Activated T-helper 1 cell treated with anti-CD3 and anti-CD28 coated beads, Interleukin-12 subunit alpha, Interleukin-12 subunit beta, Interleukin-2, Interleukin-4 antibody, amounts not matched to agents 30 ng/mL and 10 ng/mL and 1 ng/mL, durations not matched to agents 14 hours and 24 hours and 36 hours (primary cell): ENCODE measurements at regions not wholly inside any gene's neighbourhood (a gene's known extent, or its start where the extent isn't known, plus 50 kb on each side); places are given as distances from the start of the nearest gene placed in this dataset.

ENCODE experiments used
- DNase-seq: peaks from one replicate; pipeline ENCODE4 v3.0.0; 2021; ENCODE audit warnings: low spot score
- H3K27ac Mint-ChIP-seq: one replicate; pipeline ENCODE4 v1.8.0; 2021; ENCODE audit warnings: mild to moderate bottlenecking, mixed read lengths
- H3K27me3 Mint-ChIP-seq: one replicate; pipeline ENCODE4 v1.8.0; 2022; ENCODE audit warnings: mild to moderate bottlenecking, moderate library complexity, mixed read lengths; ENCODE audit not compliant: insufficient read depth
- H3K36me3 Mint-ChIP-seq: one replicate; pipeline ENCODE4 v1.8.0; 2021; ENCODE audit warnings: low read depth, mixed read lengths
- H3K4me1 Mint-ChIP-seq: one replicate; pipeline ENCODE4 v1.8.0; 2021; ENCODE audit warnings: low read depth, mixed read lengths
- H3K4me3 Mint-ChIP-seq: one replicate; pipeline ENCODE4 v1.8.0; 2021; ENCODE audit warnings: mild to moderate bottlenecking, moderate library complexity, mixed read lengths
- H3K9me3 Mint-ChIP-seq: one replicate; pipeline ENCODE4 v1.8.0; 2021; ENCODE audit warnings: mixed read lengths
- intact Hi-C: fragments of 100-400 bp; cut with micrococcal nuclease; formaldehyde crosslinking; loops from one replicate; pipeline ENCODE4 v1.15.1; 2024

DNA sequence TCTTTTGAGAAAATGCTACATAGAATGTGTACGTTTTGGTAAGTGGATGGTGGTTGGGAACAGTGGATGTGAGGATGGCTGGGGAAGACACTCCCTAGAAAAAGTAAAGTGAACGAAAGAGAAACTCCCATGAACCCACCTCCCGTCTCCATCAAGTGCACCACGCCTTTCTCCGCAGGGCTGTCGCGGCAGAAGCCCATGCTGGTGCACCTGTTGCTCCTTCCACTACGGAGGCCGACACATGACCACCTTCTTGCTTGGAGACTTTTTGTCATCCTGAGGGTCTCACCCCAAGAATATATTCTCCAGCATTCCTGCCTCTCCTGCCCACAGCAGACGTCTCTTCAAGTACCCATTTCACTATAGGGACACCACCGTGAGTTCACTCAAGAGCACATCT, 630.4 kb upstream of the PFKP start:
- H3K4me3 Mint-ChIP-seq, result no peak overlapping the region
- no peaks in the 10 kb centered on the region for H3K27me3 Mint-ChIP-seq
- no peaks in the 10 kb centered on the region for H3K4me1 Mint-ChIP-seq
- no peak overlapping the region for H3K27ac Mint-ChIP-seq
- no peaks in the 10 kb centered on the region for H3K9me3 Mint-ChIP-seq
- intact Hi-C loops, result no loop called here
- DNase-seq, result no peak
- H3K36me3 Mint-ChIP-seq, result no peaks in the 10 kb centered on the region

GRCh38 chr10:2431961-2432360, 635.4 kb upstream of the PFKP start:
- Mint-ChIP-seq H3K4me1 (no peaks in the 10 kb centered on the region), H3K9me3 (no peaks in the 10 kb centered on the region), H3K27ac (no peak overlapping the region), H3K4me3 (no peak overlapping the region), H3K27me3 (no peaks in the 10 kb centered on the region), H3K36me3 (no peaks in the 10 kb centered on the region)
- DNase-seq, result no peak
- intact Hi-C loops, result no loop called here

DNA sequence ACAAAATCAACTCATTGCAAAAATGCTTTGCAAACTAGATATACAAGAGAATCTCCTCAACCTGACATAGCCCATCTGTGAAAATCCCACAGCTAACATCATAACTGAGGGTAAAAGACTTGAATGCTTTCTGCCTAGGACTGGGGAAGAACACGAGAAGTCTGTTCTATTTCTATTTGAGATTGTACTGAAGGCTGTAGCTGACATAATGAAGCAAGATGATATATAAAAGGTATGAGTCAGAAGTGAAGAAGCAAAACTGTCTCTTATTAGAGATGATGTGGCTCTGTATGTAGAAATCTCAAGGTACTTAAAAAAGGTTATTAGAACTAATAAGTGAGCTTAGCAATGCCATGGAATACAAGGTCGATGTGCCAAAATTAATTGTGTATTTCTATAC, 639.9 kb upstream of the PFKP start:
- Mint-ChIP-seq H3K4me3 (no peak overlapping the region), H3K27me3 (no peaks in the 10 kb centered on the region), H3K27ac (no peak overlapping the region), H3K9me3 (no peaks in the 10 kb centered on the region), H3K4me1 (no peaks in the 10 kb centered on the region), H3K36me3 (no peaks in the 10 kb centered on the region)
- intact Hi-C loops, result no loop called here
- no peak for DNase-seq

DNA sequence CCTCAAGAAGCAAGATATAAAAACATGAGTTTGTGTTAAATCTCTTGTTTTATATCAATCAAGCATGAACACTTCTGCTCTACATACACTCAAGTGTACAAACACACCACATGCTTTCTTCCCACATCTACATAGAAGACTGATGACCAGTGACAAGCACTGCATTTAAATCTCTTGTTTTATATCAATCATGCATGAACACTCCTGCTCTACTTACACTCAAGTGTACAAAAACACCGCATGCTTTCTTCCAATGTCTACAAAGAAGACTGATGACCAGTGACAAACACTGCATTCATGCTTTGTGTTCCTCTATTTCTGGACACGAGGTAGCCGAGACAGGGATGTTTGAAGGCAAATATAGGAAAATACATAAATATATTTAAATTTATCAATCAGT, 642.0 kb upstream of the PFKP start:
- Mint-ChIP-seq H3K4me3 (no peak overlapping the region), H3K36me3 (no peaks in the 10 kb centered on the region), H3K27me3 (no peaks in the 10 kb centered on the region), H3K9me3 (no peaks in the 10 kb centered on the region), H3K27ac (no peak overlapping the region), H3K4me1 (no peaks in the 10 kb centered on the region)
- DNase-seq, result no peak
- intact Hi-C loops, result no loop called here

DNA sequence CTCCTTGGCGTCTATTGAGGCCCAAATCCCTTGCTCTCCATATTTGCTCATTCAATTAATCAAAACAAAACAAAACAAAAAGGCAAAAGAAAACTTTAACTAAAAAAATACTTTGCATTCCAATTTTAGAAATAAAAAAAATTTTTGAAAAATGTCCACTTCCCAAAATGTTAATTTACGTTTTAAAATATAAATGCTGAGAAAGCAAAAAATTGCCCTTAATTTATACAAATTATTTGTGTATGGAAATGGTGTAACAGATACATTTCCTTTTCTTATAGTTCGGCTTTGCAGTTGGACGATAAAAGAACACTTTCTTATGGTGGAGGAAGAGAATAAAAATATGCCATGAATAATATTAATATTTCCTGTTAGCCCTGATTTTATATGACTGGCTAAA, 652.8 kb upstream of the PFKP start:
- DNase-seq, result no peak
- Mint-ChIP-seq H3K27me3 (no peaks in the 10 kb centered on the region), H3K9me3 (peaks cover 2% of the 10 kb centered on the region), H3K36me3 (no peaks in the 10 kb centered on the region), H3K27ac (no peak overlapping the region), H3K4me3 (no peak overlapping the region), H3K4me1 (no peaks in the 10 kb centered on the region)
- intact Hi-C loops, result no loop called here

DNA sequence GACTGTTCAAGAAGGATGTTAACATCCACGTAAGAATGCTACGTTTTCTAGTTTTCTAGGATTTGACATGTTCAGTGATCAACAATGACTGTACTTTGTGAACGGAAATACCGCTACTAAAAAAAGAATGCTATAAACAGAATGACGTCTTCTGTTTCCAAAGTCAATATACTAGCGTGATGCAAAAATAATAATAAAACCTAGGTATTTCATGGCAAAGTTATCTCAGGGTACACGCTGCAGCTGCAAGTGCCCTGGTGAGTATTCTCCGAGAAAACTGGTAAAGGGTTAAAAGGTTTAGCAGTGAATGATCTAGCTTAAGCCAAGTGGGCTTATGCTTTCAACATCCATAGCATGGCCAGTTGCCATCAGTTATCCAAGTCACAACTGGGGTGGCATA, 653.3 kb upstream of the PFKP start:
- Mint-ChIP-seq H3K4me3 (no peak overlapping the region), H3K27ac (no peak overlapping the region), H3K27me3 (no peaks in the 10 kb centered on the region), H3K9me3 (peaks cover 2% of the 10 kb centered on the region), H3K4me1 (no peaks in the 10 kb centered on the region), H3K36me3 (no peaks in the 10 kb centered on the region)
- intact Hi-C loops, result no loop called here
- no peak for DNase-seq

DNA sequence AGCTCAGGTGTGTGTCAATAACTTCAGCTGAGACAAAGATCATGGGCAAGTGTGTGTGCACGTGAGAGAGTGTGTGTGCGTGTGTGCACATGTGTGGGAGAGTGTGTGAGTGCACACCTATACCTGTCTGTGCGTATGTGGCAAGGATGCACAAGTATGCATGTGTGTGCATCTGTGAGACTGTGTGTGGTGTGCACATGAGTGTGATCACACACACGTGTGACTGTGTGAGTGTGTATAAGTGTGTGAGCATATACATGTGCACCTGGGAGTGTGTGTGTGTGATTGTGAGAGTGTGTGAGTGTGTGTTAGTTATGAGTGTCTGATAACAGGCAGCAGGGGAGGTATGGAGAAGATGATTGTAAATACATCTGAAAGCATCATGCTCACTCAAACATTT, 657.3 kb upstream of the PFKP start:
- DNase-seq, result no peak
- Mint-ChIP-seq H3K36me3 (no peaks in the 10 kb centered on the region), H3K27ac (no peak overlapping the region), H3K4me1 (no peaks in the 10 kb centered on the region), H3K9me3 (peaks cover 2% of the 10 kb centered on the region), H3K27me3 (no peaks in the 10 kb centered on the region), H3K4me3 (no peak overlapping the region)
- intact Hi-C loops, result no loop called here

- no peak overlapping the region for H3K27ac Mint-ChIP-seq
- H3K9me3 Mint-ChIP-seq, result no peaks in the 10 kb centered on the region
- no peak overlapping the region for H3K4me3 Mint-ChIP-seq
- no peak for DNase-seq
- intact Hi-C loops, result no loop called here
- no peaks in the 10 kb centered on the region for H3K27me3 Mint-ChIP-seq
- no peaks in the 10 kb centered on the region for H3K4me1 Mint-ChIP-seq
- no peaks in the 10 kb centered on the region for H3K36me3 Mint-ChIP-seq
Observed at GRCh38 chr10:2401459-2401858, 664.1 kb upstream of the ADARB2 start.

DNA sequence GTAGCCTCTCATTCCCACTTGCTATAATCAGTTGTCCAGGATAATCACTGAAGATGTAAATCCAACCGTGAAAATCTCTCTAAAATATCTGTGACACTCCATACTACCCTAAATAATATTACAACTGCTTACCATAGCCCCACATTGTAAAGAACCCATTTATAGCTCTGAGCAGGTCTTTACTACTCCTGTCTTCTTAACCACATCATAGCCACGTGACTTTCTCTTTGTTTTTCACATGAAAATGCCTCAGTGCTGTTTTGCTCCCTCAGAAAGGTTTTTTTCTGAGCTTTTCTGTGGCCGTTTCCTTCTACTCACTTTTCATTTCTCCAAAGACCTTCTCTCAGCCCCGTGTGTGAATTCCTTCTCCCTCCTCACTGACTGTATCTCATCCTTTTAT, 662.2 kb upstream of the ADARB2 start:
- no peaks in the 10 kb centered on the region for H3K27me3 Mint-ChIP-seq
- intact Hi-C loops, result no loop called here
- H3K27ac Mint-ChIP-seq, result no peak overlapping the region
- no peak overlapping the region for H3K4me3 Mint-ChIP-seq
- H3K36me3 Mint-ChIP-seq, result no peaks in the 10 kb centered on the region
- H3K9me3 Mint-ChIP-seq, result no peaks in the 10 kb centered on the region
- DNase-seq, result no peak
- H3K4me1 Mint-ChIP-seq, result no peaks in the 10 kb centered on the region

DNA sequence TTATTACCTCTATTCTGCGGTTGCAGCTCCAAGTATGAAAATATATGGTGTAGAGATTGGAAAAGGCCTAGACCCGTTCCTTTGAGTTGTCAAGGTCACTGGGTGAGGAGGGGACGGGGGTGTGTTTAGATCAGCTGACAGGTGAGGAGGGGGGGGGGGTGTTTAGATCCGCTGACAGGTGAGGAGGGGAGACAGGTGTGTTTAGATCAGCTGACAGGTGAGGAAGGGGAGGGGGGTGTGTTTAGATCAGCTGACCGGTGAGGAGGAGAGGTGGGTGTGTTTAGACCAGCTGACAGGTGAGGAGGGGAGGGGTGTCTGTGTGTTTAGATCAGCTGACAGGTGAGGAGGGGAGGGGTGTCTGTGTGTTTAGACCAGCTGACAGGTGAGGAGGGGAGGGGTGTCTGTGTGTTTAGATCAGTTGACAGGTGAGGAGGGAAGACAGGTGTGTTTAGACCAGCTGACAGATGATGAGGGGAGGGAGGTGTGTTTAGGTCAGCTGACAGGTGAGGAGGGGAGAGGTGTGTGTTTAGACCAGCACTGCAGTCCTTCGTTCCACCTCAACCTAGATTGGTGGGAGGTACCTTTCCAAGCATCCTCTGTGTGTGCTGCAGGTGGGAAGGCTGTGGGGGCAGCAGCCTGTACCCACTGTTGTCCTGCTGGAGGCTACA, 655.0 kb upstream of the ADARB2 start:
- no peaks in the 10 kb centered on the region for H3K27me3 Mint-ChIP-seq
- H3K27ac Mint-ChIP-seq, result no peak overlapping the region
- intact Hi-C loops, result no loop called here

GRCh38 chr10:2387672-2388071, 650.3 kb upstream of the ADARB2 start:
- intact Hi-C loops, result no loop called here
- no peak for DNase-seq
- Mint-ChIP-seq H3K4me1 (no peaks in the 10 kb centered on the region), H3K9me3 (peaks cover 7% of the 10 kb centered on the region), H3K27ac (no peak overlapping the region), H3K36me3 (no peaks in the 10 kb centered on the region), H3K4me3 (no peak overlapping the region), H3K27me3 (no peaks in the 10 kb centered on the region)

More for the DNA sequence above, 655.0 kb upstream of the ADARB2 start:
- DNase-seq, result no peak
- Mint-ChIP-seq H3K36me3 (no peaks in the 10 kb centered on the region), H3K4me3 (no peak overlapping the region), H3K4me1 (no peaks in the 10 kb centered on the region), H3K9me3 (no peaks in the 10 kb centered on the region)

DNA sequence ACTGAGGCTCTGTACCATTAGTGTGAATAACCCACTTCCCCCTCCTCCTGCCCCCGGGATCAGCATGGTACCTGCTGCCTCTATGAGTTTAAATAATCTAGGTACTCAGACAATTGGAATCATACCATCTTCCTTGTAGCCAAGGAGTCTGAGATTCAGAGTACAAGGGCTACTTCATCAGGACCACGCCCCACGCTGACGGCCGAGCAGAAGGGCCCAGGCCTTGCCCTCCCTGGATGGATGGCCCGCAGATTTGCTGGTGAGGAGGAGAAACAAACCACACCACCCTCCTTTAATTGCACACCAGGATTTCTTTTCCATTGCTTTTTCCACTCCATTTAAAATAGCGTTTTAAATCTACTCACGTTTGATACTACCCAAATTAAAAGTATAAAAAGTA, 649.9 kb upstream of the ADARB2 start:
- Mint-ChIP-seq H3K36me3 (no peaks in the 10 kb centered on the region), H3K27me3 (no peaks in the 10 kb centered on the region), H3K9me3 (peaks cover 7% of the 10 kb centered on the region), H3K4me3 (no peak overlapping the region), H3K27ac (no peak overlapping the region), H3K4me1 (no peaks in the 10 kb centered on the region)
- DNase-seq, result no peak
- intact Hi-C loops, result no loop called here

GRCh38 chr10:2380218-2380617, 642.9 kb upstream of the ADARB2 start:
- H3K36me3 Mint-ChIP-seq, result no peaks in the 10 kb centered on the region
- no peak overlapping the region for H3K27ac Mint-ChIP-seq
- H3K4me1 Mint-ChIP-seq, result no peaks in the 10 kb centered on the region
- intact Hi-C loops, result no loop called here
- H3K27me3 Mint-ChIP-seq, result no peaks in the 10 kb centered on the region
- H3K9me3 Mint-ChIP-seq, result peaks cover 11% of the 10 kb centered on the region
- no peak overlapping the region for H3K4me3 Mint-ChIP-seq
- DNase-seq, result no peak

DNA sequence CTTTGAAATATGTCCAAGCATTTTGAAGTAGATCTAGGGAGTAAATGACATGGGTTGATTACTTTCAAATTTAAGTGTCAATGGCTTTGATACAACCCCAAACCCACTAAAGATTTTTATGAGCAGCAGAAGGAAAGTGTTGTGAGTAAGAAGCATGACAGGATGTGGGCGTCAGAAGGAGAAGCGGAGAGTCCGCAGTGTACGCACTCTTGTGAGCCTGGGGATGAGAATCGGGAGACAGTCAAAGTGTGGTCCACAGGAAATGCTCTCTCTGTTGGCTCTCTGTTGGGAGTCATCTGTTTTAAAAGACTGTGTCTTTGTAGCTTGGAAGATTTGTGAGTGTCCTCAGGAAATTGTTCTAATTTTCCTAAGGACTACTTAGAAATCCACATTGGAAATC, 629.8 kb upstream of the ADARB2 start:
- Mint-ChIP-seq H3K27ac (no peak overlapping the region), H3K27me3 (peaks cover 2% of the 10 kb centered on the region), H3K36me3 (no peaks in the 10 kb centered on the region), H3K4me1 (no peaks in the 10 kb centered on the region), H3K9me3 (peaks cover 12% of the 10 kb centered on the region), H3K4me3 (no peak overlapping the region)
- no peak for DNase-seq
- intact Hi-C loops, result no loop called here
